Choroid plexus epithelial cell (primary cell): ENCODE measurements at regions not wholly inside any gene's neighbourhood (a gene's known extent, or its start where the extent isn't known, plus 50 kb on each side); places are given as distances from the start of the nearest gene placed in this dataset.

ENCODE experiments used
- DNase-seq: peaks from one replicate; pipeline ENCODE4 v3.0.0-alpha.2; 2010; ENCODE audit warnings: low read depth
- H3K4me3 ChIP-seq: 2 replicates; pipeline ENCODE4 v1.5.1; 2011; ENCODE audit warnings: low read depth, mild to moderate bottlenecking, control low read depth, low read length, moderate library complexity
- TF ChIP-seq, protein P1 (sequence below): conservative IDR thresholded peaks from 2 replicates; pipeline ENCODE4 v1.5.1; 2011; ENCODE audit warnings: low read depth, mild to moderate bottlenecking, control low read depth, inconsistent platforms, low read length, moderate library complexity

DNA sequence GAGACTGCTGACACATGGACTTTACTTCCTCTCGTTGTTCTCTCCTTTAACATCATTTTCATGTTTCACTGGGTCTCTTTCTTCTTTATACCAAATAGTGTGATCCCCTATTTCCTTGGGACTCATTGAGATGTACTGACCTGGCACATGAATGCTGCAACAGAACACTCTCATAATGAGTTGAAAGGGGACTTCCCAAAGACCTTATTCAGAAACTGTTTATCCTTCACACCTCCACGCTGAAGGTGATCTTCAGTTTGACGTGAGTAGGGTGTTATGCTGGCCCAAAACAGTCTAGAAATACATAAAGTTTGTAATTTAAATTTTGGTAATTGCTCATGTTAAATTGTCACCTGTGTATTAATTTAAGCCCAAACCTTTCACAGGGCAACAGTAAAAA lies 1096.8 kb upstream of the GYPC start:
- TF ChIP-seq, protein P1, sequence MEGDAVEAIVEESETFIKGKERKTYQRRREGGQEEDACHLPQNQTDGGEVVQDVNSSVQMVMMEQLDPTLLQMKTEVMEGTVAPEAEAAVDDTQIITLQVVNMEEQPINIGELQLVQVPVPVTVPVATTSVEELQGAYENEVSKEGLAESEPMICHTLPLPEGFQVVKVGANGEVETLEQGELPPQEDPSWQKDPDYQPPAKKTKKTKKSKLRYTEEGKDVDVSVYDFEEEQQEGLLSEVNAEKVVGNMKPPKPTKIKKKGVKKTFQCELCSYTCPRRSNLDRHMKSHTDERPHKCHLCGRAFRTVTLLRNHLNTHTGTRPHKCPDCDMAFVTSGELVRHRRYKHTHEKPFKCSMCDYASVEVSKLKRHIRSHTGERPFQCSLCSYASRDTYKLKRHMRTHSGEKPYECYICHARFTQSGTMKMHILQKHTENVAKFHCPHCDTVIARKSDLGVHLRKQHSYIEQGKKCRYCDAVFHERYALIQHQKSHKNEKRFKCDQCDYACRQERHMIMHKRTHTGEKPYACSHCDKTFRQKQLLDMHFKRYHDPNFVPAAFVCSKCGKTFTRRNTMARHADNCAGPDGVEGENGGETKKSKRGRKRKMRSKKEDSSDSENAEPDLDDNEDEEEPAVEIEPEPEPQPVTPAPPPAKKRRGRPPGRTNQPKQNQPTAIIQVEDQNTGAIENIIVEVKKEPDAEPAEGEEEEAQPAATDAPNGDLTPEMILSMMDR = no peak
- DNase-seq = no peak
- H3K4me3 ChIP-seq = no peak overlapping the region

DNA sequence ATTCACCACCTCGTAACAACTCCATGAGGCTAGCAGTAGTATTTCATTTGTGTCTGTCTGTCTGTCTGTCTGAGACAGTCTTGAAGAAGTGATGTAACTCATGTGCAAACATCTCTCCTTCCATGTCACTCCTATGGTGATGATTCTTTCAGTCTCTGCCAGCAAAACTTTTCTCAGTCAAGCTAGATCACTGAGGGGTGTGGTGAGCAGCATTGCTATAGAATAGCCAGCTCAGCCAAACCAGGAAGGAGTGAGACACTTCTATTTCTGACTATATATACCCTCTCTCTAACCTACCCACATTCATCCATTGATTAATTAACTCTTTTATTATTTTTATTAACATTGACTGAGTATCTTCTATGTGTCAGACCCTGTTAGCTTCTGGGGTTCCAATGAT lies 1095.1 kb upstream of the GYPC start:
- TF ChIP-seq, protein P1 = no peak
- no peak for DNase-seq
- H3K4me3 ChIP-seq = no peak overlapping the region

GRCh38 chr2:125561302-125561701 lies 1094.7 kb upstream of the GYPC start:
- no peak for DNase-seq
- H3K4me3 ChIP-seq = no peak overlapping the region
- TF ChIP-seq, protein P1 = no peak

DNA sequence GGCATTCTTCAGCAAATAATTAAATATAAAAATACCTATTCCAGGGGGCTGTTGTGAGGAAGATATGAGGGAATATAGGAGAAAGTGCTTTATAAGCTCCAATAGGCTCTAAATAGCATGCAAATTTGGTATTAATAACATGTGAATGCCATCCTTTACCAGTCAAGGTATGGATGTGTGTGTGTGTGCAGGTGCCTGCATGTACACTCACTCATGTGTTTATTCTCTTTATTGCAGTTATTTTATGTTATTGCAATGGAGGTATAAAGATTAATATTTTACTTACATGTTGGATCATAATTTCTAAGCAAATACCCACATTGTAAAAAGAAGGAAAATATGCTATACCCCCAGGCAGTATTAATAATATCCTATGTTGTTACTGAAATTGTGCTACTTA lies 1093.0 kb upstream of the GYPC start:
- TF ChIP-seq, protein P1 = no peak

DNA sequence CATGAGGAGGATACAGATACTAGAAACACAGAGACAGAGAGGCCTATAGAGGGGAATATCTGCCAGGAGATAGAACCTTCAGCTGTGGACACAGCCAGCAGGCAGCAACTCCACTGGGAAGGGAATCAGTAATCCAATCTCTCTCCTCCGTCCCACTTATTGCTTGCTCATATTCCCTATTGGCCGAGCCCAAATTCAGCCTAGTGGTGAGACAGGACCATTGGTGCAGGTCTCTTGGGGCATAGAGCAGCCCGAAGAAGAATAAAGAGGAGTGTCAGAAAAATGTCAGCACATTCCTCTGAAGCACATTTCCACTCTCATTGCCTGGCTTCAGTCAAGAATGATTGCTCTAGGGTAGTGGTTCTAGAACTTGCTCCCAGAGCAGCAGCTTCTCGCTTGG lies 1091.5 kb upstream of the GYPC start:
- TF ChIP-seq, protein P1 = no peak
- no peak for DNase-seq

More for the DNA sequence above, 1093.0 kb upstream of the GYPC start:
- H3K4me3 ChIP-seq = no peak overlapping the region
- no peak for DNase-seq

DNA sequence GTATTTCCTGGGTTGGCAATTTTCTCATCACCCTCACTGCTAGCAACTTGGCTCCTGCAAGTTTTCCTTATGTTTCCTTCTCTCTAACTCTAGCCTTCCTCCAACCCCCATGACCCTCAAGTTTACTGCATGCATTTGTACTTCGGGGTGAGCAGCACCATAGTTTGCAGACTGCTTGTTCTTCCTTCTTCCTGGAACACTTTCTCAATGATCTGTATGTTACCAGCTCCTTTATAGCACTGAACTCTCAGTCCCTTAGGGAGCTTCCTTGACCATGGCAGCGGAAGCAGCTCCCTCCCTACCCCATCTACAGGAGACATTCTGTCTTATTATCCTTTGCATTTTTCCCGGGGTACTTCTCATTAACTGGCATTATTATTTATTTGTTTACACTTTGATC lies 1089.5 kb upstream of the GYPC start:
- no peak for DNase-seq
- H3K4me3 ChIP-seq = no peak overlapping the region
- TF ChIP-seq, protein P1 = no peak

More for the DNA sequence above, 1091.5 kb upstream of the GYPC start:
- no peak overlapping the region for H3K4me3 ChIP-seq

GRCh38 chr2:125567100-125567499 lies 1088.9 kb upstream of the GYPC start:
- no peak for DNase-seq
- TF ChIP-seq, protein P1 = no peak
- no peak overlapping the region for H3K4me3 ChIP-seq
